K562 (cell line): ENCODE measurements at regions not wholly inside any gene's neighbourhood (a gene's known extent, or its start where the extent isn't known, plus 50 kb on each side); places are given as distances from the start of the nearest gene placed in this dataset.

Experiments
- ARHGAP35 ChIP-seq: fragments of 450-650 bp; IDR thresholded peaks from 2 replicates; pipeline ENCODE4 v1.6.1; 2018; ENCODE audit not compliant: partially characterized antibody
- FOXK1 ChIP-seq: sonication (generic); formaldehyde crosslinking; IDR thresholded peaks from 2 replicates; pipeline ENCODE4 v1.8.0; 2022; ENCODE audit warnings: missing genetic modification reagents, mild to moderate bottlenecking, borderline replicate concordance
- FOXK2 ChIP-seq, 2 experiments: fragments of 450-650 bp; IDR thresholded peaks in 1 of 2; conservative IDR thresholded peaks in 1 of 2; 2 replicates each; pipeline ENCODE4 v1.6.1; 2016; ENCODE audit warnings: low read depth in 2 of 2, mild to moderate bottlenecking in 1 of 2
- HSF4 ChIP-seq: fragments of 250-450 bp; sonication (Bioruptor Pico); IDR thresholded peaks from 2 replicates; pipeline ENCODE4 v2.1.2; 2022; ENCODE audit warnings: mild to moderate bottlenecking, moderate library complexity, borderline replicate concordance
- KLF6 ChIP-seq: fragments of 250-450 bp; sonication (Bioruptor Pico); IDR thresholded peaks from 2 replicates; pipeline ENCODE4 v1.4.0; 2020; ENCODE audit warnings: mild to moderate bottlenecking, moderate library complexity, borderline replicate concordance
- SRSF3 ChIP-seq: fragments of 200-400 bp; formaldehyde crosslinking; IDR thresholded peaks from 2 replicates; pipeline ENCODE4 v1.6.1; 2016; ENCODE audit warnings: mild to moderate bottlenecking, low read length, moderate library complexity; ENCODE audit not compliant: insufficient read depth
- ZNF140 ChIP-seq: fragments of 250-450 bp; sonication (Bioruptor Pico); IDR thresholded peaks from 2 replicates; pipeline ENCODE4 v1.8.0; 2021; ENCODE audit warnings: moderate library complexity, mild to moderate bottlenecking, inconsistent platforms
- ZNF785 ChIP-seq: fragments of 250-450 bp; sonication (Bioruptor Pico); IDR thresholded peaks from 2 replicates; pipeline ENCODE4 v1.4.0; 2020; ENCODE audit warnings: mild to moderate bottlenecking
- TF ChIP-seq, protein P1 (sequence below): fragments of 450-650 bp; IDR thresholded peaks from 2 replicates; pipeline ENCODE4 v1.6.1; 2017; ENCODE audit warnings: antibody characterized with exemption, mild to moderate bottlenecking
- TF ChIP-seq, protein P2 (sequence below): fragments of 250-450 bp; sonication (Bioruptor Pico); IDR thresholded peaks from 2 replicates; pipeline ENCODE4 v1.4.0; 2020; ENCODE audit warnings: borderline replicate concordance
- TF ChIP-seq, protein P3 (sequence below): fragments of 200-400 bp; formaldehyde crosslinking; IDR thresholded peaks from 2 replicates; pipeline ENCODE4 v1.6.1; 2017; ENCODE audit warnings: mild to moderate bottlenecking, low read depth, low read length, moderate library complexity
- TF ChIP-seq, protein P4 (sequence below): sonication (generic); IDR thresholded peaks from 2 replicates; pipeline ENCODE4 v1.6.1; 2016

DNA sequence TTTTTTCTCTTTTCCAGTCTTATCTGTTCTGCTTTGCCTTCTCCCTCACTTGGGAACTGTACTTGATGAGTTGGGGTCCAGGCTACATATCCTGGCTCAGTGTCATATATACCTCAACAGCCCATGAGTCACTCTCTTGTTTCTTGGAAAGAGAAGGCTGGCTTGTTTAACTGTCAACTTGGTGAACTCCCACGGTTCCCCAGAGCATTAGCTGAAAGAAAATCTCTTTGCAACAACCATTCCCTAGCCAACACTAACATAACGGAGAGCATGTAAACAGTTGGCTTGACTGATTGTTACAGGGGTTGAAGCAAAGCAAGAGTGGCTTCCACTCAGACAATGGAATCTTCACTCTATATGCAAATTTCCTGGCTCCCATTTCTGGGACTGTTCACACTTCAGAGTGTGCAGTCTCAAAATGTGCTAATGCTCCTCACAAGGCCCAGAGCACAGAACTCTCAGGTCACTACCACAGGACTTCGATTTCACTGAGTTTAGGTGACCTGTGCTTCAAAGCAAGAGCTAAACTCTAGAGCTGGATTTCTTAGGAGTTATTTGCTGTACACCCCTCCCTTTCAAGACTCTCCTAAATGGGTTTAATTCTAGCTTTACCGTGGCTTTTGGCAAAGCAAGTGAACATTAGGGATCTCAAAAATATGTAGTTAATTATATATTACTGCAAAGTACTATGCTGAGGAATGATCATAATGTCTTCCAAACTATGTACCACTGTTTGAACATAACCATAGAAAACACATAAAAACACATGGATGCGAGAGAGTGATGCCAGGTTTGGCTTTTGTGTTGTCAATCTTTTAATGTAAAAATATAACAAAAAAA lies 609.8 kb downstream of the RFPL4B start (continued):
- TF ChIP-seq, protein P1, sequence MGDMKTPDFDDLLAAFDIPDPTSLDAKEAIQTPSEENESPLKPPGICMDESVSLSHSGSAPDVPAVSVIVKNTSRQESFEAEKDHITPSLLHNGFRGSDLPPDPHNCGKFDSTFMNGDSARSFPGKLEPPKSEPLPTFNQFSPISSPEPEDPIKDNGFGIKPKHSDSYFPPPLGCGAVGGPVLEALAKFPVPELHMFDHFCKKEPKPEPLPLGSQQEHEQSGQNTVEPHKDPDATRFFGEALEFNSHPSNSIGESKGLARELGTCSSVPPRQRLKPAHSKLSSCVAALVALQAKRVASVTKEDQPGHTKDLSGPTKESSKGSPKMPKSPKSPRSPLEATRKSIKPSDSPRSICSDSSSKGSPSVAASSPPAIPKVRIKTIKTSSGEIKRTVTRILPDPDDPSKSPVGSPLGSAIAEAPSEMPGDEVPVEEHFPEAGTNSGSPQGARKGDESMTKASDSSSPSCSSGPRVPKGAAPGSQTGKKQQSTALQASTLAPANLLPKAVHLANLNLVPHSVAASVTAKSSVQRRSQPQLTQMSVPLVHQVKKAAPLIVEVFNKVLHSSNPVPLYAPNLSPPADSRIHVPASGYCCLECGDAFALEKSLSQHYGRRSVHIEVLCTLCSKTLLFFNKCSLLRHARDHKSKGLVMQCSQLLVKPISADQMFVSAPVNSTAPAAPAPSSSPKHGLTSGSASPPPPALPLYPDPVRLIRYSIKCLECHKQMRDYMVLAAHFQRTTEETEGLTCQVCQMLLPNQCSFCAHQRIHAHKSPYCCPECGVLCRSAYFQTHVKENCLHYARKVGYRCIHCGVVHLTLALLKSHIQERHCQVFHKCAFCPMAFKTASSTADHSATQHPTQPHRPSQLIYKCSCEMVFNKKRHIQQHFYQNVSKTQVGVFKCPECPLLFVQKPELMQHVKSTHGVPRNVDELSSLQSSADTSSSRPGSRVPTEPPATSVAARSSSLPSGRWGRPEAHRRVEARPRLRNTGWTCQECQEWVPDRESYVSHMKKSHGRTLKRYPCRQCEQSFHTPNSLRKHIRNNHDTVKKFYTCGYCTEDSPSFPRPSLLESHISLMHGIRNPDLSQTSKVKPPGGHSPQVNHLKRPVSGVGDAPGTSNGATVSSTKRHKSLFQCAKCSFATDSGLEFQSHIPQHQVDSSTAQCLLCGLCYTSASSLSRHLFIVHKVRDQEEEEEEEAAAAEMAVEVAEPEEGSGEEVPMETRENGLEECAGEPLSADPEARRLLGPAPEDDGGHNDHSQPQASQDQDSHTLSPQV, result peak; percentile 68
- TF ChIP-seq ZNF140 (no peak), ARHGAP35 (no peak), FOXK1 (CRISPR knock-in tag) (no peak), FOXK2 (conservative IDR thresholded peaks at IDR 0.05 in 1 of 2, IDR thresholded peaks at IDR 0.05 in 1 of 2; ENCODE audit: low read depth in 2 of 2) (peak; percentile 68 to 78; a peak in 3 of 4 replicates), ZNF785 (no peak), HSF4 (CRISPR knock-in tag) (no peak), KLF6 (CRISPR knock-in tag) (no peak), SRSF3 (no peak)
- TF ChIP-seq, protein P2, sequence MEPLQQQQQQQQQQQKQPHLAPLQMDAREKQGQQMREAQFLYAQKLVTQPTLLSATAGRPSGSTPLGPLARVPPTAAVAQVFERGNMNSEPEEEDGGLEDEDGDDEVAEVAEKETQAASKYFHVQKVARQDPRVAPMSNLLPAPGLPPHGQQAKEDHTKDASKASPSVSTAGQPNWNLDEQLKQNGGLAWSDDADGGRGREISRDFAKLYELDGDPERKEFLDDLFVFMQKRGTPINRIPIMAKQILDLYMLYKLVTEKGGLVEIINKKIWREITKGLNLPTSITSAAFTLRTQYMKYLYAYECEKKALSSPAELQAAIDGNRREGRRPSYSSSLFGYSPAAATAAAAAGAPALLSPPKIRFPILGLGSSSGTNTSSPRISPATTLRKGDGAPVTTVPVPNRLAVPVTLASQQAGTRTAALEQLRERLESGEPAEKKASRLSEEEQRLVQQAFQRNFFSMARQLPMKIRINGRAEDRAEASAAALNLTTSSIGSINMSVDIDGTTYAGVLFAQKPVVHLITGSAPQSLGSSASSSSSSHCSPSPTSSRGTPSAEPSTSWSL, result no peak
- TF ChIP-seq, protein P3, sequence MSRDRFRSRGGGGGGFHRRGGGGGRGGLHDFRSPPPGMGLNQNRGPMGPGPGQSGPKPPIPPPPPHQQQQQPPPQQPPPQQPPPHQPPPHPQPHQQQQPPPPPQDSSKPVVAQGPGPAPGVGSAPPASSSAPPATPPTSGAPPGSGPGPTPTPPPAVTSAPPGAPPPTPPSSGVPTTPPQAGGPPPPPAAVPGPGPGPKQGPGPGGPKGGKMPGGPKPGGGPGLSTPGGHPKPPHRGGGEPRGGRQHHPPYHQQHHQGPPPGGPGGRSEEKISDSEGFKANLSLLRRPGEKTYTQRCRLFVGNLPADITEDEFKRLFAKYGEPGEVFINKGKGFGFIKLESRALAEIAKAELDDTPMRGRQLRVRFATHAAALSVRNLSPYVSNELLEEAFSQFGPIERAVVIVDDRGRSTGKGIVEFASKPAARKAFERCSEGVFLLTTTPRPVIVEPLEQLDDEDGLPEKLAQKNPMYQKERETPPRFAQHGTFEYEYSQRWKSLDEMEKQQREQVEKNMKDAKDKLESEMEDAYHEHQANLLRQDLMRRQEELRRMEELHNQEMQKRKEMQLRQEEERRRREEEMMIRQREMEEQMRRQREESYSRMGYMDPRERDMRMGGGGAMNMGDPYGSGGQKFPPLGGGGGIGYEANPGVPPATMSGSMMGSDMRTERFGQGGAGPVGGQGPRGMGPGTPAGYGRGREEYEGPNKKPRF, result no peak
- TF ChIP-seq, protein P4, sequence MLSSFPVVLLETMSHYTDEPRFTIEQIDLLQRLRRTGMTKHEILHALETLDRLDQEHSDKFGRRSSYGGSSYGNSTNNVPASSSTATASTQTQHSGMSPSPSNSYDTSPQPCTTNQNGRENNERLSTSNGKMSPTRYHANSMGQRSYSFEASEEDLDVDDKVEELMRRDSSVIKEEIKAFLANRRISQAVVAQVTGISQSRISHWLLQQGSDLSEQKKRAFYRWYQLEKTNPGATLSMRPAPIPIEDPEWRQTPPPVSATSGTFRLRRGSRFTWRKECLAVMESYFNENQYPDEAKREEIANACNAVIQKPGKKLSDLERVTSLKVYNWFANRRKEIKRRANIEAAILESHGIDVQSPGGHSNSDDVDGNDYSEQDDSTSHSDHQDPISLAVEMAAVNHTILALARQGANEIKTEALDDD, result peak; percentile 92
